ENCODE measurements at regions not wholly inside any gene's neighbourhood (a gene's known extent, or its start where the extent isn't known, plus 50 kb on each side); places are given as distances from the start of the nearest gene placed in this dataset.
"Not testable (repeated sequence)": the region's sequence is repeated elsewhere in the genome, so short reads cannot be mapped to it uniquely, and the experiment has no call there.

DNA sequence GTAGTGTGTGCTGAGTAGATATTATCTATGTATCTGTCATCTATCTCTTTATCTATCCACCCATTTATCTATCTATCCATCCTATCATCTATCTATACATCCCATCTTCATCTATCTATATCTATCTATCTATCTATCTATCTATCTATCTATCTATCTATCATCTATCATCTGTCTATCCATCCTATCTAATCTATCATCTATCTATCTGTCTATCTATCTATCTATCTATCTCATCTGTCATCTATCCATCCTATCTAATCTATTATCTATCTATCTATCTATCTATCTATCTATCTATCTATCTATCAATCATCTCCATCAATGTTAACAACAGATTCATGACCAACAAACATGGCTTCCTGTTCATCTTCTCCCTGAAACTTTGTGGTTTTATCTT is 90.5 kb upstream of the SLC24A3 start:
- DNase-seq: no peak

DNA sequence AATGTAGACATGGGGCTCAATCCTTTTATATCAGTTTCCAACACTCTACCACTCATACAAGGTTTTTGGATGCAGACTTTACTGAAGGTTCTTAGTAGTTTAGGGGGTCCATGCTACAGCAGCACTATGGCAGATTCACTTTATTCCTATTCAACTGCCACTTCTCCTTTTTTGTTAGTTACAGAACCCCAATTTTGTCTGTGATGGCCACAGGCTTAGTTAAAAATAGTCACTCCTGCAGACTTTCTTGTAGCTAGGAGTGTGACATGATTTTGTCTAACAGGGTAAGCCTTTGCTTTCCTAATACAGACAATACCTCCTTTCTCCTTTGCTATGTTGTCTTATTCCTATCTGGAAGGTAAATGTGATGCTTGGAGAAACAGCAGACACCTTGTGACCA is 90.0 kb upstream of the SLC24A3 start:
- DNase-seq: no peak

- no peak for DNase-seq
Observed at GRCh38 chr20:19125508-19125907, 86.9 kb upstream of the SLC24A3 start.

- DNase-seq: no peak
Observed at GRCh38 chr20:19129306-19129705, 83.1 kb upstream of the SLC24A3 start.

DNA sequence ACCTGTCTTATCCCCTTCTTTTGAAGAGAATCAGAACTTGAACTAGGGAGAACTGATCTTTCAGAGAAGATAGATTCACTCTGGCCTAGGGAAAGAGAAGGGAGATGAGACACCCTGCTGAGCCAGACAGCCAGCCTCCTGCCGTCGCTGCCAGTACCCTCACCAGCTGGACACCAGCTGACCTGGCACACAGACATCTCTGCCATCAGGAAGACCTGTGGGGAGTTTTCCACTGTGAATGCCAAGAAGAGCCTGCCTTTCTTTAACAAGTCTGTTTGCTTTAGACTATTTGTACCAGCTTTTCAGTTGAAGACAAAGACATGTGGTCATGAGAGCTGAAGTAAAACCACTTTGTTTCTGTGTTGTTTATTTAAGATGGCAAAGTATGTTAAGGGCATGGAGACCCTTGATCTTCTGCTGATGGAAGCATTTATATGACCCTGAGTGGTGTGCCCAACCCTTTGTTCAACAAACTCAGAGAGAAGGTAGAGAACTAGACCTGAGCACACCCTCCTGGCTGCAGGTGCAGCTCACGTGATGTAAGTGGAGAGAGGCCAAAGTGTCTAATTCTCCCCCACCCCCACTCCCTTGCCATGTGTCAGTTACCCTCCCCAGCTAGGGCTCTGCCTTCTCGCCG is 82.3 kb upstream of the SLC24A3 start:
- no peak for DNase-seq

- DNase-seq: no peak
Observed at GRCh38 chr20:19130613-19130984, 81.8 kb upstream of the SLC24A3 start.

DNA sequence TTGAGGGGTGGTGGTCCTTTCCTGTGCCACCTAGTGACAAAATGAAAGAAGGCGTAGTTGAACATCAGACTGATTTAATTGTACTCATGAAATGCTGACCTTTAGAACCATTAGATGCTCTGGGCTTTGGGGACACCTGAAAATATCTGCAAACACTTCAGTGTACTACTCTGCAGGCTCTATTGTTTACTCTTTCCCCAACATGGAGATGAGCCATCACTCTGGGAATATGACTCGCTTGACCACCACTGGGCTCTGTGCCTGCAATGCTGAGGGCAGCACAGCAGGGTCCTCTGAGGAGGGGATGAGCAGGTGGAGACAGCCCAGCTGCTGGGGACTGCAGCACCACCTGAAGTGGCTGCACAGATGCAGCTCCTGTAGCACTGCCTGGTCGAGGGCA is 74.8 kb upstream of the SLC24A3 start:
- DNase-seq: no peak

DNA sequence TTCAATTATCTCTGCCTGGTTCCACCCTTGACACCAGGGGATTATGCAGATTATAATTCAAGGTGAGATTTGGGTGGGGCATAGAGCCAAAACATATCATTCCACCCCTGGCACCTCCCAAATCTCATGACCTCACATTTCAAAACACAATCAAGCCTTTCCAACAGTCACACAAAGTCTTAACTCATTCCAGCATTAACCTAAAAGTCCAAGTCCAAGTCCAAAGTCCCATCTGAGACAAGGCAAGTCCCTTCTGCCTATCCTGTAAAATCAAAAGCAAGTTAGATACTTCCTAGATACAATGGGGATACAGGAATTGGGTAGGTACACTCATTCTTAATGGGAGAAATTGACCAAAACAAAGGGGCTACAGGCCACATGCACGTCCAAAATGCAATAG is 73.7 kb upstream of the SLC24A3 start:
- no peak for DNase-seq

DNA sequence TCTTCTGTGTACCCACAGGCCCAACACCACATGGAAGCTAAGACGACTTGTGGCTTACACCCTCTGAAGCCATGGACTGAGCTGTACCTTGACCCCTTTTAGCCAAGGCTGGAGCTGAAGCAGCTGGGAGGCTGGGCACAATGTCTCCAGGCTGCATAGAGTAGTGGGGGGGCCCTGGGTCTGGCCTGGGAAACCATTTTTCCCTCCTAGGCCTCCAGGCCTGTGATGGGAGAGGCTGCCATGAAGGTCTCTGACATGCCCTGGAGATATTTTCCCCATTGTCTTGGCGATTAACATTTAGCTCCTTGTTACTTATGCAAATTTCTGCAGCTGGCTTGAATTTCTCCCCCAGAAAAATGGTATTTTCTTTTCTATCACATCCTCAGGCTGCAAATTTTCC is 72.9 kb upstream of the SLC24A3 start:
- DNase-seq: not testable (repeated sequence)

GRCh38 chr20:19141998-19142397 is 70.4 kb upstream of the SLC24A3 start:
- no peak for DNase-seq

DNA sequence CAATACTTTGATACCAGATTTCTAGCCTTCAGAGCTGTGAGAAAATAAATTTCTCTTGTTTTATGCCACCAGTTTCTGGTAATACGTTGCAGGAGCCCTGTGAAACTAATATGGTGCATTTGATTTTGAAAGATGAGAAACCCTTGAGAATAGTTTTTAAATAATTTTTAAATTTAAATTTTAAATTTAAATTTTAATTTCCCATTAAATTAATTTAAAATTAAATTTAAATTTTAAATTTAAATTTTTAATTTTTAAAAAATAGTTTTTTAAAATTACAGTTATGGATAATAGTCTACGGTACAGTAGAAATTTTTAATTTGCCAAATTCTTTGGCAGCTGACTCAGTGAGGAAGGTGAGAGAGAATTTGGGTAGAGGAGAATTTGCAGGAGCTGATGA is 68.6 kb upstream of the SLC24A3 start:
- DNase-seq: no peak

DNA sequence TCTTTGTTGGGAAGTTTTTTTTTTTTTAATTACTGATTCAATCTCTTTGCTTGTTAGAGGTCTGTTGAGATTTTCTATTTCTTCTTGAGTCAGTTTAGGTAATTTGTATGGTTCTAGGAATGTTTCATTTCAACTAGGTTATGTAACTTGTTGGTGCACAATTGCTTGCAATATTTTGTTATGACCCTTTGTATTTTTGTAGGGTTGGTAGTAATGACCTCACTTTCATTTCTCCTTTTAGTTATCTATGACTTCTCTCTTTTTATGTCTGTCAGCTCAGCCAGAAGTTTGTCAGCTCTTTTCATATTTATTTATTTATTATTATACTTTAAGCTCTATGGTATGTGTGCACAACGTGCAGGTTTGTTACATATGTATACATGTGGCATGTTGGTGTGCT is 51.1 kb upstream of the SLC24A3 start:
- no peak for DNase-seq
